ENCODE measurements at regions not wholly inside any gene's neighbourhood (a gene's known extent, or its start where the extent isn't known, plus 50 kb on each side); places are given as distances from the start of the nearest gene placed in this dataset.

DNA sequence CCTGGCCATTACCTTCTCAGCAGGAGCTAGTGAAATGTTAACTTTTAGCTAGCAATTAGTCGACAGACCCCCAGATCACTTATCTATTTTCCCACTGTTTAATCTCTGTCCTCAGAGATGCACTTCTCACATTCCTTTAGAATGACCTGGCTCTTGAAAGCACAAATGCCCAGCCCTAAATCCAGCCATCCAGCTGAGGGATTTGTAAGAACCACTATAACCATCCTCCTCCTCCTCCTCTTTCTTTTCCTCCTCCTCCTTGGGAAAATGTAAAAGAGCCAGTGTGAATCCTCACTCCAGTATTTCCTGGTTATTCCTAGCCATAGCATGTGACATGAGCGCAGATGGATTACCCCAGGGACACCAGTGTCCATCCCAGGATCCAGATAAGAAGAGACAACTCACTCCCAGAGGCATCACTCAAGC, 124.3 kb downstream of the ENC1 start:
- no peak for TF ChIP-seq EZH2phosphoT487 (IDR thresholded peaks at IDR 0.05; ENCODE audit: unreplicated experiment)
- TF ChIP-seq, protein P1, sequence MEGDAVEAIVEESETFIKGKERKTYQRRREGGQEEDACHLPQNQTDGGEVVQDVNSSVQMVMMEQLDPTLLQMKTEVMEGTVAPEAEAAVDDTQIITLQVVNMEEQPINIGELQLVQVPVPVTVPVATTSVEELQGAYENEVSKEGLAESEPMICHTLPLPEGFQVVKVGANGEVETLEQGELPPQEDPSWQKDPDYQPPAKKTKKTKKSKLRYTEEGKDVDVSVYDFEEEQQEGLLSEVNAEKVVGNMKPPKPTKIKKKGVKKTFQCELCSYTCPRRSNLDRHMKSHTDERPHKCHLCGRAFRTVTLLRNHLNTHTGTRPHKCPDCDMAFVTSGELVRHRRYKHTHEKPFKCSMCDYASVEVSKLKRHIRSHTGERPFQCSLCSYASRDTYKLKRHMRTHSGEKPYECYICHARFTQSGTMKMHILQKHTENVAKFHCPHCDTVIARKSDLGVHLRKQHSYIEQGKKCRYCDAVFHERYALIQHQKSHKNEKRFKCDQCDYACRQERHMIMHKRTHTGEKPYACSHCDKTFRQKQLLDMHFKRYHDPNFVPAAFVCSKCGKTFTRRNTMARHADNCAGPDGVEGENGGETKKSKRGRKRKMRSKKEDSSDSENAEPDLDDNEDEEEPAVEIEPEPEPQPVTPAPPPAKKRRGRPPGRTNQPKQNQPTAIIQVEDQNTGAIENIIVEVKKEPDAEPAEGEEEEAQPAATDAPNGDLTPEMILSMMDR (conservative IDR thresholded peaks at IDR 0.05; ENCODE audit: low read depth in 2 of 2), result no peak

Data from GM23338 (cell line).